ENCODE measurements at regions not wholly inside any gene's neighbourhood (a gene's known extent, or its start where the extent isn't known, plus 50 kb on each side); places are given as distances from the start of the nearest gene placed in this dataset.

DNA sequence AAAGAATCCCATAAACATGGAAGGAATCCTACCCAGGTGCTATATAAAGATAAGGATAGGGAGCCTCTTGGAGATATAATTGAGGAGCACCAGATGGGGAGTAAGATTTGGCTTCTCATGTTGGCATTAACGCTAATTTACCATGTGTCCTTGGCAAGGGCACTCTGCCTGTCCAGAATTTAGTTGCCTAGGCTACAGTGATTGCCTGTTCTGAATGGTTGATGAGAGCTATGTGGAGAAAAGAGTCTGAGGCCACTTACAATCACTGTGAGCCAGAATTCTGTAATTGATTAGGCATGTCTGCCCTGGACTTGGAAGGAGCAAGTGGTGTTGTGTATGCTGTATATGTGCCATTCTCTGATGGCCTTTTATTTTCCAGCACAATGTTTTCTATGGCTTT, 1101.2 kb upstream of the RBFOX1 start:
- TF ChIP-seq, protein P1, sequence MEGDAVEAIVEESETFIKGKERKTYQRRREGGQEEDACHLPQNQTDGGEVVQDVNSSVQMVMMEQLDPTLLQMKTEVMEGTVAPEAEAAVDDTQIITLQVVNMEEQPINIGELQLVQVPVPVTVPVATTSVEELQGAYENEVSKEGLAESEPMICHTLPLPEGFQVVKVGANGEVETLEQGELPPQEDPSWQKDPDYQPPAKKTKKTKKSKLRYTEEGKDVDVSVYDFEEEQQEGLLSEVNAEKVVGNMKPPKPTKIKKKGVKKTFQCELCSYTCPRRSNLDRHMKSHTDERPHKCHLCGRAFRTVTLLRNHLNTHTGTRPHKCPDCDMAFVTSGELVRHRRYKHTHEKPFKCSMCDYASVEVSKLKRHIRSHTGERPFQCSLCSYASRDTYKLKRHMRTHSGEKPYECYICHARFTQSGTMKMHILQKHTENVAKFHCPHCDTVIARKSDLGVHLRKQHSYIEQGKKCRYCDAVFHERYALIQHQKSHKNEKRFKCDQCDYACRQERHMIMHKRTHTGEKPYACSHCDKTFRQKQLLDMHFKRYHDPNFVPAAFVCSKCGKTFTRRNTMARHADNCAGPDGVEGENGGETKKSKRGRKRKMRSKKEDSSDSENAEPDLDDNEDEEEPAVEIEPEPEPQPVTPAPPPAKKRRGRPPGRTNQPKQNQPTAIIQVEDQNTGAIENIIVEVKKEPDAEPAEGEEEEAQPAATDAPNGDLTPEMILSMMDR (IDR thresholded peaks at IDR 0.05; ENCODE audit: insufficient read depth, low read length, poor library complexity, severe bottlenecking): no peak
- TF ChIP-seq EZH2phosphoT487 (conservative IDR thresholded peaks at IDR 0.05; ENCODE audit: low read length): no peak

Data from SU-DHL-6 (cell line).